Stimulated activated CD4-positive, alpha-beta T cell treated with anti-CD3 and anti-CD28 coated beads, Interleukin-4, amount 100 ng/mL, for 48 hours (primary cell): ENCODE measurements at regions not wholly inside any gene's neighbourhood (a gene's known extent, or its start where the extent isn't known, plus 50 kb on each side); places are given as distances from the start of the nearest gene placed in this dataset.

Source experiments
- DNase-seq, 2 donors: peaks; one replicate each; pipeline ENCODE4 v3.0.0-alpha.2; 2020; ENCODE audit warnings: low read depth in 2 of 2

DNA sequence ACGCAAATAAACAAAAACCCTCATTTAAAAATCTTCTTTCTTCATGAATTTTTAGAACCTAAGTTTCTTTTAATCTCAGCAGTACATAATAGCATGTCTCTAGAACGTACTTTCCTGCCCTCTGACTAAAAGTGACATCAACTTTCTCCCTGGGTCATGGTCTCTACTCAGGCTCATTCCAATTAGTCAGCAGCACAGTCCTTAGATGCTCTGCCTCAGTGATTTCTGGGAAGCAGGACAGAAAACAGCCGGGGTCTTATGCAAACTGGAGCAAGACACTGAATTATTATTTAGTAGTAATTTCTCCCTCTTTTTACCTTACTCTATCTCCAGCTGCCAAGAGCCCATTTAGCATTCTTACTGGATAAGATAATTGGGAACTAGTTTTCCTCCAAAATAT is 365.2 kb downstream of the TUSC7 start:
- no peak for DNase-seq

DNA sequence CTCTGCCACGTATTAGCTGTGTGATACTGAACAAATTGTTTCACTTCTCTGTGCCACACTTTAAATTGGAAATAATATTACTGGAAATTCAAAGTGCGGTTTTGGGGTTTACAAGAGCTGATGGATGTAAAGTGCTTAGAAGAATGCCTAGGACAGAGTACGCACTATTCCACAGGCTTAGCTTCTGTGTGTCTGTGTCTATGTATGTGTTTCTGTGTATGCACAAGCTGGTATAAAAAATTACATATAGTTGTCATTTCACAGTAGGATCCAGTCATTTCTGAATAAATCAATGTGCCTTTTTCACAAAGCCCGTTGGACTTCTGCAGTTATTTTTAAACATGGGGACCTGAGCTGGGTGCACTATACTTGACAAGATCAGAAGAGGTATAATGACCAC is 370.4 kb downstream of the TUSC7 start:
- DNase-seq: no peak

DNA sequence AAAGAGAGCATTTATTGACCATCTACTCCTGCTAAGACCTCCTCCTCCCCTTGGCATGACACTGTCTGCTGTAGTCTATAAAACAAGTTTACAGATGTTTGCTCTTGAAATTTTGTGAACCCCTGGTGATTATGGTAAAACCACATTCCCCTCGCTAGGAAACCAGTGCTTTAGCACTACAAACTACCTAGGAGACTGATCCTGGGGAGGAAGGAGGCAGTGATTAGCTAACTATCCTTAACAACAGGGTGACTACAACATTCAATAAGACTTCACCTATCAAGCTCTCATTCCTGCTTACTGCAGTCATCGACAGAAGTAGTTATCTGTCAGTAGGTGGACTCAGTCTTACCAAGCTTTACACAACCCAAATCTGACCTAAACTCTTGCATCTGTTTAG is 371.3 kb downstream of the TUSC7 start:
- DNase-seq: no peak

DNA sequence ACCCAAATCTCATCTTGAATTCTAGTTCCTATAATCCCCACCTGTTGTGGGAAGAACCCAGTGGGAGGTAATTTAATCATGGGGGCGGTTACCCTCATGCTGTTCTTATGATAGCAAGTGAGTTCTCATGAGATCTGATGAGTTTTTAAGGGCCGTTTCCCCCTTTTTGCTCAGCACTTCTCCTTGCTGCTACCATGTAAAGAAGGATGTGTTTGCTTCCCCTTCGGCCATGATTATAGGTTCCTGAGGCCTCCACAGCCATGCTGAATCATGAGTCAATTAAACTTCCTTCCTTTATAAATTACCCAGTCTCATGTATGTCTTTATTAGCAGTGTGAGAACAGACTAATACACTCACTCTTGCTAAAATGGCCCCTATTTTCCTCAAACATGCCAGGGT is 374.7 kb downstream of the TUSC7 start:
- DNase-seq: no peak

DNA sequence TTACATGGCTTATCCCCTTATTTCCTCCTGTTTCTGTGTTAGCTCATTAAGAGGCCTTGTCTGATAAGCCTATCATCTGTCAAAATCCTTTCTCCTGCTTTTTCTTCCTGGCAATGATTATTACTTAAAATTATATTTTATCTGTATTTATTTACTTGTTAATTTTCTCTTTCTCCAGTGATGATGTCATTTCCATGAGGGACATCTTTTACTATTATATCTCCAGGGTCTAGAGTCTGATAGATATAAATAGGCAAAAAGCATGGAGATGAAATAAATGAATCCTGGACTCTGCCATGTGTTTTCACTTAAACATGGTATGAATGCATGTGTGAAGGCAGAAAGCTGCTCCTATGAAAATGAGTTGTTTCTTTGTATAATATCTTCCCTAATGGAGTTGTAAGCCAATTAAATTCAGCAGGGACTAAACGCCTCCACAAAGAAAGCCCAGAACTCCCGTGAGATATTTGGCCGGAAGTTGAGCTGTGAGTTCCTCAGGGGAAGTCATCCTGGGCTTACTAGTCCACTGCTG is 375.2 kb downstream of the TUSC7 start:
- DNase-seq: no peak

DNA sequence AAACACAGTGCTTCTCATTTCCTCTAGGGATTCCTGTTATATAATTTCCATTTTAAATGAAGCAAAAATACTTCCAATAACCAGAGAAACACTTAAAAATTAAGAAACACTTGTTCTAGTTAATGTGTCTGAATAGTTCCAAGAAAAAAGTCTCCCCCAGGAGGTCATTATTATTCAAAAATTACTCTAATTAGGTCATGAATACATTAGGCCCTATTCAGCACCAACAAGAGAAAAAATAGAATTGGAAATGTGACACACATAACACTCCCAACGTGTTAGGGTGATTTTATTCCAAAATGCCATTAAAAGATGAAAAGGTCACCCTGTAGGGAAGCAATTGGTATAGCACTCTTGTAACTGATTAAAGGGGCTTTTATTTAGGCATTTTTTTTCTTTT is 382.1 kb downstream of the TUSC7 start:
- no peak for DNase-seq

DNA sequence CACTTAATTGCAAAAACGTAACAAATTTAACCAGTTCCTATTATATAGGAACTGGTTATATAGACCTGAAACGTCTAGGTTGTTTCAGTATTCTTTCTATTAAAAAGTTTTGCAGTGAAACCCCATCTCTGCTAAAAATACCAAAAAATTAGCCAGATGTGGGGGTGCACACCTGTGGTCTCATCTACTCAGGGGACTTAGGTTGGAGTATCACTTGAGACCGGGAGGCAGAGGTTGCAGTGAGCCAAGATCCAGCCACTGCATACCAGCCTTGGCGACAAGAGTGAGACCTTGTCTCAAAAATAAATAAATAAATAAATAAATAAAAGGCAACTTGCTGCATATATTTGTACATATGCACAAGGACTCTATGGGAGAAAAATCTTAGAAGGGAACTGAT is 387.0 kb downstream of the TUSC7 start:
- no peak for DNase-seq

DNA sequence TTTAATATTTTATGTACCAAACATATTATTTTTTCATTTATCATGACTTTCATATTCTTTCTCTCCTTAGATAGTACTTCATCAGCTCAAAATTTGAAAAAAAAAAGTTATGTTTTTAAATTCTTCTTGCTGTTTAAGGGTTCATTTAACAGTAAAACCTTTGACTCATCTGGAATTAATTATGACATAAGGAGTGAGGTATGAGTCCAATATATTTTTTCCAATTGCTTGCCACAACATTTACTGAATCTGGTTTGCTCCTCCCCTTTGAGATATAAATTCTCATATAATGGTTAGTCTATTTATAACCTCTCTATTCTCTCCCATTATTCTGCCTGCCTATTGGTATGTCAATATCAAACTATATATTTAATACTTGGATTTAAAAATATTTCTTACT is 387.8 kb downstream of the TUSC7 start:
- no peak for DNase-seq

DNA sequence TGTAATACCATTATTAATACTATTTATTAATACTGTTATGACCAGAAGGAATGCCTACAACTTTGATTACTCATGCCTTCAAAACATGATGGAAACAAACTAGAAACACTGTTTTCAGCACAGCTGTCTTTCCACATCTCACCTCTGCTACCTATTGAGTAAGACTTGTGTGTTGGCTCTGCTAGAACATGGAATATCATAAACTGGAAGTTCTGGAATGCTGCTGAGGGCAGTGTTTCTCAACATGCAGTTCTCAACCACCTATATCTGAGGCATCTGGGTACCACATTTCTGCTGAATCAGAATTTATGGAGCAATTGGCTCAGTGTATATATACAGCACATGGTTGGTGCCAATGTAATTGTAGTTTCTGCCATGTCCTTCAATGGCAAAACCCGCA is 392.1 kb downstream of the TUSC7 start:
- no peak for DNase-seq

DNA sequence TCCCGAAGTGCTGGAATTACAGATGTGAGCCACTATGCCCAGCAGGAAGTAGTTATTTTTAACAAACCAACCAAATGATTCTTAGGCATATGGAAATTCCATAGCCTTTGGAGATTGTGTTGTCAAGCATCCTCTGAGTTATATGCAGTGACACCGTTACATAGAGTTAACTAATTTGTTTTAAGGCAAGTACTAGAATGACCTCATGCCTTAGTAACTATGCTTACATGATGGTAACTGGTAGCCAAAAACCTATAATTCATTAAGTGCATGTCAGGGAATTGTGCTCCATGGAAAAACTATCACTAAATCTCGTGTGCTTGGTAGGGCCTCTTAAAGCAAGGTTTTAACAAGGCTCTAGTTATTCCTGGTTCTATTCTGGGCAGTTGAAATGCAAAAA is 392.8 kb downstream of the TUSC7 start:
- DNase-seq: no peak

DNA sequence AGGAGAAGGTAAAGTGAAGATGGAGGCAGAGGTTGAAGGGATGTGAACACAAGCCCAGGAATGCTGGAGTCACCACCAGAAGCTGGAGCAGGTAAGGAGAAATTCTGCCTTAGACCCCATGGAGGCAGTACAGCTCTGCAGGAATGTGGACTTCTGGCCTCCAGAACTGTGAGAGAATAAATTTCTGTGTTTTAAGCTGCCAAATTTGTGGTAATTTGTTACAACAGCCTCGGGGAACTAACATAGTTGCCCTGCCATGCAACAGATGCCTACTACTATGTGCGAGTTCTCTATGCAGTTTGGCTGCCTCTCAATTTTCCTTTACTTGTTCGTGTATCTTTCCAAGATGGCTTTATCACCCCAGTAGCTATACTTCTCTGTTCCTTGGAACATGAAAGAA is 394.1 kb downstream of the TUSC7 start:
- DNase-seq: no peak

DNA sequence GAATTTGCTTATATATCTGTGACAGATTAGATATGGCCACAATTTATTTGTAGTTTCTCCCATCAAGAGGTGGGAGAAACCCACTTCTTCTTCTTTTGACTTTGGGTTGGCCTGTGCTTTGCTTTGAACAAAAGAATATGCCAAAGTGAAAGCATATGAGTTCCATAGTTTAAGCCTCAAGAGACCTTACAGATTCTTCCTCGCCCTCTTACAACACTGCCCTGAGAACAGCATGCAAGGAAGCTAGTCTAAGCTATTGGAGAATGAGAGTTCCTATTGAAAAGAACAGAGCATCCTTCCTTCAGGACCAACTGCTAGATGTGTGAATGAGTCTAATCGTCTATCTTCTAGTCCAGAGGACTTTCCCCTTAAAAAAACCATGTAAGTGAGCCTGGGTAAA is 394.8 kb downstream of the TUSC7 start:
- no peak for DNase-seq

DNA sequence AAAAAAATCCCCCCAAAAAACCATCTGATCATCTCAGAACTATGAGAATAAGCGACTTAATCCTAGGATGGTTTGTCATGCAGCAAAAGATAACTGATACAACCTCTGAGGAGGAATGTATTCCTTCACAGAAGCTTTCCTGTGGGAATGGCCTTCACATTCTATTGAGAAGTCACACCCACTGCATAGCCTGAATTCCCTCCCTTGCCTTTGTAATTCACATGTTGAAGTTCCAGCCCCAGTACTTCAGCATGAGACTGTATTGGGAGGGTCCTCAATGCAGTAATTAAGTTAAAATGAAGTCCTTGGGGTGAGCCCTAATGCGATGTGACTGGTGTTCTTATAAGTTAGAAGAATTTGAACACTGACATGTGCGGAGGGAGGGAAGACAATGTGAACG is 395.2 kb downstream of the TUSC7 start:
- DNase-seq: no peak

DNA sequence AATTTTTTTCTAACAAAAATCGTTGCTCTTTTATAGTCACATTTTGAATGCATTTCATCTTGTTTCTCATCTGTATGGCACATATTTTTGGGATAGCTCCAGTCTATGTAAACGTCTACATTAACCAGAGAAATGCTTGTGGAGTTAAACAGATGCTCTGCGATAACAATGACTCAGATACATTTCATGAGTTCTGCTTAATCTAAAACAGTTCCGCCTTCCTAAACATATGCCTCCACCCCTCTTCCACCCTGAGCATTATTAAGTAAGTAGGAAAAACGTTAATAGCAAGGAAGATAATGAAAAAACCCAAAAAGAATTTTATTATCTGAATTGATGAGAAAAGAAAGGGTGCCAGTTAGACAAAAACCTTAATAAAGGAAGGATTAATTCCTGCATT is 396.1 kb downstream of the TUSC7 start:
- DNase-seq: no peak

DNA sequence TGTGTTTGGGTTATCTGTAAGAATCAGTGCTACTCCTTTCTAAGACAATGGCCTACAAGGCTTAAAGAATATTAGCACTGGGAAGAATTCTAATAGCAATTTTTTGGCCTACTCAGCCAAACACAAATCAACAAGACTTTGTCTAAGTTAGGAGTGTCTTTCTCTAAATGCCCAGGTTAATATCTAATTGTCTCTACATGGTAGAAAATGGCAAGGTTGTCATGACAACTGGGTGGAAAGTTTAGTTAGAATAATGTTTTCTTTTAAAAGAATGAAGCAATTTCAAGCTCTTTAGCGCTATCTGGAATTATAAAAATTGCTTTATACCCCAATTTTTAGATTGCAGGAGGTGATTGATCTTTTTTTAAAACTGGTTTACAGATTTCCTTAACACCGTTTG is 396.8 kb downstream of the TUSC7 start:
- DNase-seq: no peak

DNA sequence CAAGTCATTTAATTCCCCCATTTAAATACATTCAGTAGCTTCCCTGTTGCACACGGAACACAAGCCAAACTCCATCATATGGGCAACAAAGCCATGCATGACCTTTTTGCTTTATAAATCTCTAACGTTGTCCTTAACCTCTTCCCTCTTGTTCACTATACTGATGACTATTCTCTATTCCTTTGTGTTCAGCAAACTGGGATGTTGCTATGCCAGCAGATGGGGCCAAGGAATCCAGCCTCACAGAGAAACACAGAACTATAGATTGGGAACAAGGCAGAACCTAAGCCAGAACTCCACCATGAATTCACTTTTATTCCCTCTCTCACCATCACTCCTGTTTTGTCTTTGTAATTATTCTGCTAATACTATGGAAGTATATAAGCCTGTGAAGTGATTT is 398.4 kb downstream of the TUSC7 start:
- no peak for DNase-seq

DNA sequence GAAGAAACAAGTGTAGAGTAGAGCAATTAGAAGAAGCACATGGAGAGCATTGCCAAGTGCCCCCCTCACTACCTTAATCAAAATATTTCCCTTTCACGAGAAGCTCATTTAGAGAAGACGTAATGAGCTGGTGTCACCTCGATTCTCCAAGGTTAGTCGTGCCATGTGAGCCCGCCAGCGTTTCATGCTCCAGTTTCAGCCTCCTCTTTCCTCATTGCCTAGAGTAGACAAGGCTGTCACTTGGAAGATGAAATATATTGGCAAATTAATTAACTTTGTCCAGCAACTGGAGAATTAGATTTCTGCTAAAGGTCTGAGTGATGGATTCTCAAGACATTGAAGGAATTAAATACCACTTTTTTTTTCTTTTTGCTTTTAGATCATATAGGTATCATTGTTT is 399.6 kb downstream of the TUSC7 start:
- DNase-seq: no peak

DNA sequence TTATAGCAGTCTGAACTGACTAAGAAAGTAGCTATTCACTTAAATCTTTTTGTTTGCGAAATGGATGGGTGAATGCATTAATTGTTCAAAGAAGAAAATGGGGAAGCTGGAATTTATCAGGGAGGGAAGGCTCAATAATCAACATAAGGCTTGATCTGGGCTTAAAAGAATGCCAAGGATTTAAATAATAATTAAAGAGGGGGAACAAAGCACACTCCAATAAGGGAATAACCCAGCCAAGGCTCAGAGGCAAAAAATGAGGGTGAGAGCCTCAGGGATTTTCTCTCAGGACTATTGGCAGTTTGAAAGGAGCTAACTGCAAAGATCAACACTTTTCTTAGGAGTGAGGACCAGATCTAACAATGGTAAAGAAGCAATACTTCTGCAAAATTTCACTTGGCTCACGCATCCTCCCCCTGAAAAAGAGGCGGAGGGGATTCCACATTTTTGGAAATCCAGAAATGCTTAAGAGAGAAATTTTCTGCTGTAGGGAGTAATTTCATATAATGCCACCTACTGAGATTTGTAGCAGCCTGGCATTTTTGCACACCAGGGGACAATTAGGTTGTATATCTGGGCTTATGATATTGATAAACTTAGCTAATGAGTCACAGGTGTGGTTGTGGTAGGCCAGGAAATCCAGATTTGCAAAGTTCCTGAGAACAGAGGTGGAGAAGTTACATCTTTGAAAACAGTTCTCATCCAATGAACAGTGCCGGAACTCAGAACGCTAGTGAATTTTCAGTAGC is 405.1 kb downstream of the TUSC7 start:
- DNase-seq: no peak

DNA sequence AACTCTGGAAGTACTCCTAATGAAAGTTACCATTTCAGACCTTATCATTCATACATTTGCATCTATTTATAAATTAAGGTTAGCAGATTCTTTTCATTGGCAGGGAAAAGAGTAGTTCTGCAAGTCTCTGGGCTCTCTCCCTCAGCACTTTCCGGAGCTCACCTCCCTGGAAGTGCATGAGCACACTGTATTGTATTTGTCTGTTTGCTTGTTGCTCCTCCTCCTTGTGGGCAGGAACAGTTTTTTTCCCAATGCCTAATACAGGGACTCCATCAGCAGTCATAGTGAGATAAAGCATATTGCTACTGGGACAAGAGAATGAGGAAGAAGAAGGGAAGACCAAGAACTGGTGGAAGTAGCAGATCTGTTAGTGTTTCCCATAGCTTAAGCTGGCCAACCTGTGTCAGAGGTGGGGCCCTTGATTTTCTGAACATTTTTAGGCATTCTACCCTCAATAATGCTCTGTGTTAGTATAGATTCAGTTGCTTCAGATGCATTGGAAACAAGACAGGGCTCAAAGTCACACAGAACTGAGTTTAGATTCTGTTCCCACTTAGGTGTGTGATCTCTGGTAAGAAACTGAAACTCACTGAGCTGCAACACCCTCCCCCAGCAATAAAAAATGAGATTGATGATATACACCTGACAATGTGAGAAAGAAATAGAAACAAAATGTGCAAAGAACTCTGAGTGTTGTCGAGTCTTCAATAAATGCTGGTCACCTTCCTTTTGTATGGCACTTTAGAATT is 407.8 kb downstream of the TUSC7 start:
- DNase-seq: no peak

DNA sequence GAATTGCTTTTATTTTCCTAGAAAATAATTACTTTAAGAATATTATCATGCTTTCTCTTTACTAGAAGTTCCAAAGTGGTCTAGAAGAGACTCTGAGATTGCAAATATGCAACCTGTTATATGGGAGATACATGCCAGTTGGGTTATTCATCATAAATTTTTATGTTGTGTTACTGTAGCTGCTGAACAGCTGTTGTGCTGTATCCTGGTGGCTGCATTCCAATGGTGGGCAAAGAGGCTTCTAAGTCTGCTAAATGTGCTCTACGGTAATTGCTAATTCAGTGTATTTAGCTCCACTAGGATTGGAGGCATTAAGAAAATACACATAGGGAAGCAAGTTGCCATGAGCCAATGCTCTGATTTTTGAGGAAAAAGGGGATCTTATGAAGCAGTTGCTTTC is 409.0 kb downstream of the TUSC7 start:
- DNase-seq: no peak

DNA sequence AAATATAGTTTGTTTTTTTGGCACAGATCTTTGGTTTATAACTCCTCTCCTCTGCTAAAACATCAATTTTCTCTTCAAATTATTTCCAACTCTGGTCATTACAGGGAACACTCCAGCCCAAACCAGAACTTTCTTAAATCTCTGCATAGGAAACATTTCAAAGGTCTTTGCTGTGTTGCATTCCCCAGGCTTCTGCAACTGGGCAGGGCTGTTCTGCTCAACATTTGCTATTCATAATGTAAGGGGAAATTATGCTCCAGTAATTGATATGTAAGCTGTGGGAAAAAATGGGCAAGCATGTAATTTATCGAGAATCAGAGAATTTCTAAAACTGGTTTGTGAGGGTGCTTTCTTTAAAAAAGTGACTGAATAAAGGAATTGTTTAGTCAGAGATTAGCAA is 410.4 kb downstream of the TUSC7 start:
- no peak for DNase-seq

DNA sequence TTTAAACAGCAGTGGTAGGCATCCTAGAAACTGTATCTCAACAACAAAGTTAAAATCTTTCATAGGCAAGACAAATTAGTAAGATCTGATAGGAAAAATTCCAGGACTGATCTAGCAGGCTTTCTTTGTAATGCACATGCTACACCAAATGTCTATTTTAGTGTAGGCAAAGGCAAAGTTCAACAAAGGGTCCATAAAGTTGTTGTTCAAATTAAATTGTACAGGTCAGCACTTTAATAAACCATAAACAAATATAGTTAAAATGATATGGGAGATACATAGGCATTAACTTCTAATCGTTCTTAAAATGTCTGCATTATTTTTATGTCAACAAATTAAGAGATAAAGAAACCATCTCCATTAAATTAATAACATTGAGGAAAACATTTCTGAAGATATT is 413.0 kb downstream of the TUSC7 start:
- no peak for DNase-seq

DNA sequence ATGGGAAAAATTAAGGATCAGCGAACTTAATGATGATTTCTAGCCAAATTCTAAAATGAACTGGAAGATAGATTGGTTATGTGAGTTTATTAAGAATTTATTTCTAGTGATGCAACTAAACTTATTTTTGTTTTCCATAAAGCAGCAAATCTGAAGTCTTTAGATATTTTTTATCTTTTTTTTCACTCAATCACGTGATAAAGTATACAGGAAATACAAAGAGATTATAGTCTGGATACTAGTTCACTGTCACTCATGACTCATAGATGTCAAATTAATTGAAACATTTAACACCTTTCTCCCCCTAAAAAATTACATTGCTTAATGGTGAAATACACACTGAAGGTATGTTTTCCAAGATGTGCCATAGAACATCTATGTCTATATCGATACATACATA is 416.9 kb downstream of the TUSC7 start:
- no peak for DNase-seq
